DMS153 treated with DMSO at 0.1 percent for 48 hours (cell line): ENCODE measurements at regions not wholly inside any gene's neighbourhood (a gene's known extent, or its start where the extent isn't known, plus 50 kb on each side); places are given as distances from the start of the nearest gene placed in this dataset.
"Not testable (repeated sequence)": the region's sequence is repeated elsewhere in the genome, so short reads cannot be mapped to it uniquely, and the experiment has no call there.

Source experiments
- DNase-seq: peaks from one replicate; lab custom pipeline; 2025; ENCODE audit not compliant: unreplicated experiment; lab: John Stamatoyannopoulos, UW

GRCh38 chr18:25510096-25510495 lies 158.1 kb upstream of the ZNF521 start:
- DNase-seq = no peak

- DNase-seq = peak; percentile 3
These were observed 151.7 kb upstream of the ZNF521 start for GRCh38 chr18:25503567-25504081.

GRCh38 chr18:25497151-25497794 lies 145.3 kb upstream of the ZNF521 start:
- no peak for DNase-seq

GRCh38 chr18:25496544-25496943 lies 144.6 kb upstream of the ZNF521 start:
- DNase-seq = no peak

- DNase-seq = no peak
These were observed 143.6 kb upstream of the ZNF521 start for GRCh38 chr18:25495606-25496005.

GRCh38 chr18:25494888-25495287 lies 142.9 kb upstream of the ZNF521 start:
- DNase-seq = no peak

- DNase-seq = no peak
These were observed 141.4 kb upstream of the ZNF521 start for GRCh38 chr18:25493401-25493800.

GRCh38 chr18:25490316-25490715 lies 138.3 kb upstream of the ZNF521 start:
- no peak for DNase-seq

- DNase-seq = no peak
These were observed 121.0 kb upstream of the ZNF521 start for GRCh38 chr18:25473008-25473407.

GRCh38 chr18:25470756-25471524 lies 119.0 kb upstream of the ZNF521 start:
- not testable (repeated sequence) for DNase-seq

GRCh38 chr18:25470062-25470461 lies 118.1 kb upstream of the ZNF521 start:
- DNase-seq = no peak

- no peak for DNase-seq
These were observed 117.5 kb upstream of the ZNF521 start for GRCh38 chr18:25469489-25469888.

- no peak for DNase-seq
These were observed 115.4 kb upstream of the ZNF521 start for GRCh38 chr18:25467226-25467987.

- DNase-seq = no peak
These were observed 113.3 kb upstream of the ZNF521 start for GRCh38 chr18:25465152-25465732.

- DNase-seq = no peak
These were observed 112.3 kb upstream of the ZNF521 start for GRCh38 chr18:25464227-25464626.

- no peak for DNase-seq
These were observed 111.8 kb upstream of the ZNF521 start for GRCh38 chr18:25463726-25464125.

GRCh38 chr18:25459814-25460213 lies 107.8 kb upstream of the ZNF521 start:
- no peak for DNase-seq

GRCh38 chr18:25457601-25458000 lies 105.6 kb upstream of the ZNF521 start:
- no peak for DNase-seq

GRCh38 chr18:25457126-25457525 lies 105.2 kb upstream of the ZNF521 start:
- DNase-seq = no peak

- DNase-seq = no peak
These were observed 104.5 kb upstream of the ZNF521 start for GRCh38 chr18:25456334-25457010.

GRCh38 chr18:25455646-25456045 lies 103.7 kb upstream of the ZNF521 start:
- DNase-seq = no peak
